ENCODE measurements at regions not wholly inside any gene's neighbourhood (a gene's known extent, or its start where the extent isn't known, plus 50 kb on each side); places are given as distances from the start of the nearest gene placed in this dataset.

- TF ChIP-seq POLR2A (IDR thresholded peaks at IDR 0.05) = no peak
- Histone ChIP-seq H3K4me3 (replicated peaks in 1 of 3) (no peak overlapping the region), H3K27me3 (no peaks in the 10 kb centered on the region), H3K27ac (no peak overlapping the region), H3K36me3 (no peaks in the 10 kb centered on the region), H3K9me3 (no peaks in the 10 kb centered on the region), H3K4me1 (no peaks in the 10 kb centered on the region)
- 69 to 87% methylated on average over 1 of the region's 1 CpG for WGBS, 2 donors
- intact Hi-C loops (cut with DNase I) = no loop called here
- DNase-seq = no peak
Measured at GRCh38 chr6:117018771-117019170, 141.7 kb downstream of the RFX6 start.

GRCh38 chr6:117022774-117023173, 145.7 kb downstream of the RFX6 start:
- Histone ChIP-seq H3K4me3 (replicated peaks in 1 of 3) (no peak overlapping the region), H3K27me3 (no peaks in the 10 kb centered on the region), H3K4me1 (no peaks in the 10 kb centered on the region), H3K36me3 (no peaks in the 10 kb centered on the region), H3K27ac (no peak overlapping the region), H3K9me3 (no peaks in the 10 kb centered on the region)
- intact Hi-C loops (cut with DNase I) = no loop called here
- no peak for TF ChIP-seq POLR2A (IDR thresholded peaks at IDR 0.05)
- TF ChIP-seq, protein P1, sequence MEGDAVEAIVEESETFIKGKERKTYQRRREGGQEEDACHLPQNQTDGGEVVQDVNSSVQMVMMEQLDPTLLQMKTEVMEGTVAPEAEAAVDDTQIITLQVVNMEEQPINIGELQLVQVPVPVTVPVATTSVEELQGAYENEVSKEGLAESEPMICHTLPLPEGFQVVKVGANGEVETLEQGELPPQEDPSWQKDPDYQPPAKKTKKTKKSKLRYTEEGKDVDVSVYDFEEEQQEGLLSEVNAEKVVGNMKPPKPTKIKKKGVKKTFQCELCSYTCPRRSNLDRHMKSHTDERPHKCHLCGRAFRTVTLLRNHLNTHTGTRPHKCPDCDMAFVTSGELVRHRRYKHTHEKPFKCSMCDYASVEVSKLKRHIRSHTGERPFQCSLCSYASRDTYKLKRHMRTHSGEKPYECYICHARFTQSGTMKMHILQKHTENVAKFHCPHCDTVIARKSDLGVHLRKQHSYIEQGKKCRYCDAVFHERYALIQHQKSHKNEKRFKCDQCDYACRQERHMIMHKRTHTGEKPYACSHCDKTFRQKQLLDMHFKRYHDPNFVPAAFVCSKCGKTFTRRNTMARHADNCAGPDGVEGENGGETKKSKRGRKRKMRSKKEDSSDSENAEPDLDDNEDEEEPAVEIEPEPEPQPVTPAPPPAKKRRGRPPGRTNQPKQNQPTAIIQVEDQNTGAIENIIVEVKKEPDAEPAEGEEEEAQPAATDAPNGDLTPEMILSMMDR (IDR thresholded peaks at IDR 0.05) = no peak
- DNase-seq = no peak

DNA sequence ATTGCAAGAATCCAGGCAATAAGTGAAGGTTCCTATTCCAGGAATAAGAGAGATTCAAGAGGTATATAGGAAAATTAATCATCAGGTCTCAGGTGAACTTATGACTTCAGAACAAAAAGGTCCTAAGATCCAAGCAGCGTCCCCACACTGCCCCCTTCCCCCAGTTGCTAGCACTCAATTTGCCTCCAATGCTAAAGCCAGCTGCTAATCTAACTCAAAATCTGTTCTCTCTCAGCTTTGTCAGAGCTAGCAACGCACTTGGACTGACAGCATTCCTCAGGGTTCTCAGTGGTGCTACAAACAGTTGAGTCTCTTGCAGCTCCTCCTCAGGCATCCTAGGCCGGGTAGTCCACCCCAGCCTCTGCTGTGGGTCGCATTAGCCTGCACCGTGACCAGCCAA, 148.3 kb downstream of the RFX6 start:
- no peaks in the 10 kb centered on the region for H3K27me3 ChIP-seq
- no peaks in the 10 kb centered on the region for H3K9me3 ChIP-seq
- no peak overlapping the region for H3K27ac ChIP-seq
- TF ChIP-seq POLR2A (IDR thresholded peaks at IDR 0.05) = no peak
- TF ChIP-seq, protein P1 (IDR thresholded peaks at IDR 0.05) = no peak
- no peak overlapping the region for H3K4me3 ChIP-seq (replicated peaks in 1 of 3)
- no peak for DNase-seq
- 40 to 43% methylated on average over 5 of the region's 5 CpGs for WGBS, 2 donors
- no peaks in the 10 kb centered on the region for H3K36me3 ChIP-seq
- intact Hi-C loops (cut with DNase I) = no loop called here
- no peaks in the 10 kb centered on the region for H3K4me1 ChIP-seq

DNA sequence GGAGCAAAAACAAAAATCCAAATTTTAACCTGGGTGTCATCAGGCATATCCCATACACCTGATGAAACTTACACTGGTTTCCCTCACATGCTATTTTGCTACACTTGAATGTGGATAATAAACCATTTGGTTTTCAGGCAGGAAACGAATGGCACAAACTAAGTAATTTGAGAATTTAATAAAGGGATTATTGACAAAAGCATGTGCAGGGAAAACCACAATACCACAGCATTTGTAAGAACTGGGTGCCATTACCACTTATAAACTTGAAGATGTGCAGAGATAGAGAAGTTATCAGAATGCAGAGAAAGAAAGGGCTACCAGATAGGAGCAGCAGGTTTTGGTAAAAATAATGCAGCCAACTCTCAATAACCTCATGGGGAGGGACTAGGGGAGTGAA, 151.2 kb downstream of the RFX6 start:
- 71 to 88% methylated on average over 1 of the region's 1 CpG for WGBS, 2 donors

GRCh38 chr6:117034547-117034946, 157.5 kb downstream of the RFX6 start:
- Histone ChIP-seq H3K4me1 (no peaks in the 10 kb centered on the region), H3K36me3 (no peaks in the 10 kb centered on the region), H3K27me3 (no peaks in the 10 kb centered on the region), H3K27ac (no peak overlapping the region), H3K4me3 (replicated peaks in 1 of 3) (no peak overlapping the region), H3K9me3 (no peaks in the 10 kb centered on the region)
- intact Hi-C loops (cut with DNase I) = no loop called here
- TF ChIP-seq, protein P1 (IDR thresholded peaks at IDR 0.05) = no peak
- no peak for TF ChIP-seq POLR2A (IDR thresholded peaks at IDR 0.05)
- WGBS, 2 donors = 85% methylated on average over 2 of the region's 2 CpGs
- DNase-seq = no peak

More for the DNA sequence above, 151.2 kb downstream of the RFX6 start:
- Histone ChIP-seq H3K27me3 (no peaks in the 10 kb centered on the region), H3K27ac (no peak overlapping the region), H3K4me3 (replicated peaks in 1 of 3) (no peak overlapping the region), H3K4me1 (no peaks in the 10 kb centered on the region), H3K36me3 (no peaks in the 10 kb centered on the region), H3K9me3 (no peaks in the 10 kb centered on the region)
- TF ChIP-seq, protein P1 (IDR thresholded peaks at IDR 0.05) = no peak
- TF ChIP-seq POLR2A (IDR thresholded peaks at IDR 0.05) = no peak
- intact Hi-C loops (cut with DNase I) = no loop called here
- no peak for DNase-seq

GRCh38 chr6:117034971-117035370, 157.9 kb downstream of the RFX6 start:
- TF ChIP-seq POLR2A (IDR thresholded peaks at IDR 0.05) = no peak
- TF ChIP-seq, protein P1 (IDR thresholded peaks at IDR 0.05) = no peak
- H3K27ac ChIP-seq = no peak overlapping the region
- no peaks in the 10 kb centered on the region for H3K36me3 ChIP-seq
- H3K27me3 ChIP-seq = no peaks in the 10 kb centered on the region
- H3K4me3 ChIP-seq (replicated peaks in 1 of 3) = no peak overlapping the region
- no peak for DNase-seq
- no peaks in the 10 kb centered on the region for H3K9me3 ChIP-seq
- intact Hi-C loops (cut with DNase I) = no loop called here
- no peaks in the 10 kb centered on the region for H3K4me1 ChIP-seq
- WGBS, 2 donors = 93 to 94% methylated on average over 4 of the region's 4 CpGs
